ENCODE measurements at regions not wholly inside any gene's neighbourhood (a gene's known extent, or its start where the extent isn't known, plus 50 kb on each side); places are given as distances from the start of the nearest gene placed in this dataset.

DNA sequence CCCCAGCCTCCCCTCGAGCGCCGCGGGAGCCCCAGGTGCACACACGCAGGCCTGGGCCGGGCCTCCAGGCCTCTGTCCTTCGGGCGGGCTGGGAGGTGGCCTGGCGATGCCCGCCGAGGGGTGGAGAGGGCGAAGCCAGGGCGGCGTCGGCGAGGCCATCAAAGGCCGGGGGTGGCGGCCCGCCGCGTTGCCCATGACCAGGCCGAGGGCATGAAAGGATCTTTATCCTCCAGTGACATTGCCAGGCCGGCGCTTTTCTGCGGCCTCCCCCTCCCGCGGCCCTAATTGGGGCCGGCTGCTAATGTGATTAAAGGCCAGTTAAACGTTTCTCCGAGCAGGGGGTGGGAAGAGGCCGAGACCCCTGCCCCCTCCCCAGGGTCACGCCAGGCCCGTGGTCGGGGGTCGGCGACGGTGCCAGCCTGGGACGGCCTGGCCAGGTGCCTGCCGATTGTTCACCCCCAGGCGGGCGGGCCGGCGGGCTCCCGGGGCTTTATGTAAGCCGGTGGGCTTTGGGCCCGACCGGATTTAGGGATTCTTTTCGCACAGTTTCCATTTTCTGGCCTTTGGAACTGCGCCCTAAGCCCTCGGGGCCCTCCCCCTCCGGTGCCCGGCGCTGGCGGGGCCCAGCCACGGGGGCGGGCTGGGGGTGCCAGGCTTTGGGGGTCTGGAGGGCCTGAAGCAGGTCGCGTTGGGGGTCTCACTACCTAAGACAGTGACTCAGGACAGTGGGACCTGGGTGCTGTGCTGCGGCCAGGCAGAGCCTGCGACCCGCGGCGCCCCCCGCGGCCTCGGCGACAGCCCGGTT is 103.2 kb upstream of the DIO3 start:
- 34% methylated on average over 40 of the region's 68 CpGs; no CpG with 5 or more reads in 1 of the 2 experiments for WGBS, 2 experiments (ENCODE audit: extremely low coverage in 2 of 2, insufficient read length in 1 of 2)
- Histone ChIP-seq H2BK120ac (ENCODE audit: low read depth, low read length) (no peak overlapping the region), H2AK5ac (ENCODE audit: low read depth, low read length) (no peak overlapping the region), H3K27me3 (ENCODE audit: control insufficient read depth, insufficient read depth, low read length) (peaks cover 42% of the 10 kb centered on the region), H4K20me1 (ENCODE audit: insufficient read depth, low read length) (no peaks in the 10 kb centered on the region), H3K4me2 (ENCODE audit: low read depth, low read length) (no peak overlapping the region), H3K4me3 (ENCODE audit: insufficient read depth, low read depth, low read length) (no peak overlapping the region), H3K9me3 (ENCODE audit: control insufficient read depth, insufficient read depth, low read length) (0 out of 2 replicates have a peak, but pooled peaks cover 4% of the 10 kb centered on the region), H3K9me1 (ENCODE audit: insufficient read depth, low read length) (no peaks in the 10 kb centered on the region), H4K91ac (ENCODE audit: insufficient read depth, low read depth, low read length) (no peak overlapping the region), H3K18ac (ENCODE audit: low read depth, low read length) (no peak overlapping the region), H3K4me1 (ENCODE audit: control insufficient read depth, insufficient read depth, low read length) (peaks cover 2% of the 10 kb centered on the region; the same call in 1 of the 2 replicates), H3K56ac (ENCODE audit: extremely low read depth, insufficient read depth, low read length) (no peak overlapping the region), H4K8ac (ENCODE audit: low read depth in 2 of 2, low read length in 2 of 2) (no peak overlapping the region), H3K27ac (ENCODE audit: insufficient read depth, low read length) (no peak overlapping the region), H3K23ac (ENCODE audit: low read depth, low read length) (no peak overlapping the region), H2AK9ac (replicated peaks; ENCODE audit: low read depth, low read length, poor library complexity) (no peak overlapping the region), H2AFZ (replicated peaks; ENCODE audit: low read length, poor library complexity) (no peak overlapping the region), H4K5ac (ENCODE audit: low read depth, low read length) (no peak overlapping the region), H2BK5ac (ENCODE audit: low read depth, low read length, poor library complexity, severe bottlenecking) (no peak overlapping the region), H2BK15ac (ENCODE audit: low read depth, low read length) (no peak overlapping the region), H3K79me1 (ENCODE audit: low read depth in 1 of 2, low read length in 2 of 2) (no peaks in the 10 kb centered on the region), H3K14ac (replicated peaks; ENCODE audit: low read depth, low read length) (no peak overlapping the region), H3K36me3 (ENCODE audit: control insufficient read depth, insufficient read depth, low read length) (no peaks in the 10 kb centered on the region), H3K9ac (ENCODE audit: low read depth, low read length) (no peak overlapping the region), H3K4ac (ENCODE audit: low read depth, low read length) (no peak overlapping the region), H2BK20ac (ENCODE audit: low read depth, low read length) (no peak overlapping the region)
- ChIA-PET CTCF (no interaction called here), POLR2A (ENCODE audit: unreplicated experiment) (no interaction called here)
- dilution Hi-C loops (cut with HindIII; ENCODE audit: low sequenced_read_pairs, unreplicated experiment): no loop called here
- intact Hi-C loops (cut with micrococcal nuclease): no loop called here
- in situ Hi-C loops (cut with MboI; ENCODE audit: low sequenced_read_pairs): no loop called here
- ATAC-seq (ENCODE audit: low read depth) (no peak), DNase-seq (no peak)
- no TSS peak for BruUV-seq (replicated peaks)
- TF ChIP-seq NFE2L2 (IDR thresholded peaks at IDR 0.05; ENCODE audit: low read depth, low read length) (no peak), FOS (IDR thresholded peaks at IDR 0.05; ENCODE audit: low read depth, low read length) (no peak), BHLHE40 (IDR thresholded peaks at IDR 0.05; ENCODE audit: low read depth, low read length) (no peak), CEBPB (IDR thresholded peaks at IDR 0.05; ENCODE audit: low read depth, low read length) (no peak), MAFK (IDR thresholded peaks at IDR 0.05; ENCODE audit: low read depth, low read length) (no peak), RFX5 (IDR thresholded peaks at IDR 0.05; ENCODE audit: low read depth, low read length) (no peak), MXI1 (IDR thresholded peaks at IDR 0.05; ENCODE audit: borderline replicate concordance, low read depth, low read length) (no peak), MAZ (IDR thresholded peaks at IDR 0.05; ENCODE audit: borderline replicate concordance, low read depth, low read length) (no peak), SMC3 (IDR thresholded peaks at IDR 0.05; ENCODE audit: low read depth, low read length) (no peak), RAD21 (IDR thresholded peaks at IDR 0.05; ENCODE audit: low read length) (no peak)
- TF ChIP-seq, protein P1, sequence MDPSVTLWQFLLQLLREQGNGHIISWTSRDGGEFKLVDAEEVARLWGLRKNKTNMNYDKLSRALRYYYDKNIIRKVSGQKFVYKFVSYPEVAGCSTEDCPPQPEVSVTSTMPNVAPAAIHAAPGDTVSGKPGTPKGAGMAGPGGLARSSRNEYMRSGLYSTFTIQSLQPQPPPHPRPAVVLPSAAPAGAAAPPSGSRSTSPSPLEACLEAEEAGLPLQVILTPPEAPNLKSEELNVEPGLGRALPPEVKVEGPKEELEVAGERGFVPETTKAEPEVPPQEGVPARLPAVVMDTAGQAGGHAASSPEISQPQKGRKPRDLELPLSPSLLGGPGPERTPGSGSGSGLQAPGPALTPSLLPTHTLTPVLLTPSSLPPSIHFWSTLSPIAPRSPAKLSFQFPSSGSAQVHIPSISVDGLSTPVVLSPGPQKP (IDR thresholded peaks at IDR 0.05; ENCODE audit: borderline replicate concordance, low read depth, low read length): no peak
- TF ChIP-seq, protein P2, sequence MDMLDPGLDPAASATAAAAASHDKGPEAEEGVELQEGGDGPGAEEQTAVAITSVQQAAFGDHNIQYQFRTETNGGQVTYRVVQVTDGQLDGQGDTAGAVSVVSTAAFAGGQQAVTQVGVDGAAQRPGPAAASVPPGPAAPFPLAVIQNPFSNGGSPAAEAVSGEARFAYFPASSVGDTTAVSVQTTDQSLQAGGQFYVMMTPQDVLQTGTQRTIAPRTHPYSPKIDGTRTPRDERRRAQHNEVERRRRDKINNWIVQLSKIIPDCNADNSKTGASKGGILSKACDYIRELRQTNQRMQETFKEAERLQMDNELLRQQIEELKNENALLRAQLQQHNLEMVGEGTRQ (IDR thresholded peaks at IDR 0.05; ENCODE audit: low read depth, low read length): no peak
